Omental fat pad (tissue), 3 donors: ENCODE measurements at regions not wholly inside any gene's neighbourhood (a gene's known extent, or its start where the extent isn't known, plus 50 kb on each side); places are given as distances from the start of the nearest gene placed in this dataset.

ENCODE experiments used
- ATAC-seq: fragments of 150-250 bp; one replicate; pipeline ENCODE4 v1.9.1; 2016; ENCODE audit warnings: mild to moderate bottlenecking, moderate library complexity; ENCODE audit not compliant: low FRiP score
- DNase-seq: peaks from one replicate; pipeline ENCODE4 v3.0.0-alpha.2; 2019; ENCODE audit warnings: low spot score
- TF ChIP-seq, protein P1 (sequence below), 3 donors: fragments of 450-650 bp; IDR thresholded peaks; one replicate each; pipeline ENCODE4 v1.5.1; 2016 to 2017; ENCODE audit warnings: antibody characterized with exemption in 3 of 3, mild to moderate bottlenecking in 3 of 3, moderate library complexity in 2 of 3

DNA sequence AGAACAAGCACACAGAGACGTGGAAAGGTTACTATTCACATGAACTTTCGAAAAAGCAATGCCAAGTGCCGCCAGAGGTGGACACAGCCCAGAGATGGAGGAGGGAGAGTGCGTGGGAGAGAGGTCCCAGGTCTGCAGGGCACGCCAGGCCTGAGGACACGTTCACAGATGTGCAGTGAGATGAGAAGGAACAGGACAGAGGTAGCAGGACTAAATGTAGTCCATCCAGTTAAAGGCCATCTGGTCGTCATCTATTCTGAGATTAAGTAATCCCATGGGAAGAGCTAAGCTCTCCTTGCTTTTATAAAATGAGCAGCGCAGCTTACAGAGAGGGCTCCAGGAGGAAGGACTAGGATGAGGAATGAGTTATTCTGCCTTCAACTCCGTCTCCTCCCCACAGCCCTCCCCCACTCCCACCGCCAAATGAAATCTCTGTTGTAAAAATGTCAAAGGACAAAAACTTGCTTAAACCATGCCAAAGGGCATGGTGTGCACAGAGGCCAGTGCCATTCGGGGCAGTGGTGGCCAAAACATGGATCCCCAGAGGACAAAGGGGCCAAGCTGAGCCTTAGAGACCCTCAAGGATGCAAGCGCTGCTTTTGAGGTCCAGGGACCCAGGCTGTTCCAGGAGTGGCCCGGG, 85.4 kb upstream of the SLC25A33 start:
- no peak for DNase-seq
- TF ChIP-seq, protein P1, sequence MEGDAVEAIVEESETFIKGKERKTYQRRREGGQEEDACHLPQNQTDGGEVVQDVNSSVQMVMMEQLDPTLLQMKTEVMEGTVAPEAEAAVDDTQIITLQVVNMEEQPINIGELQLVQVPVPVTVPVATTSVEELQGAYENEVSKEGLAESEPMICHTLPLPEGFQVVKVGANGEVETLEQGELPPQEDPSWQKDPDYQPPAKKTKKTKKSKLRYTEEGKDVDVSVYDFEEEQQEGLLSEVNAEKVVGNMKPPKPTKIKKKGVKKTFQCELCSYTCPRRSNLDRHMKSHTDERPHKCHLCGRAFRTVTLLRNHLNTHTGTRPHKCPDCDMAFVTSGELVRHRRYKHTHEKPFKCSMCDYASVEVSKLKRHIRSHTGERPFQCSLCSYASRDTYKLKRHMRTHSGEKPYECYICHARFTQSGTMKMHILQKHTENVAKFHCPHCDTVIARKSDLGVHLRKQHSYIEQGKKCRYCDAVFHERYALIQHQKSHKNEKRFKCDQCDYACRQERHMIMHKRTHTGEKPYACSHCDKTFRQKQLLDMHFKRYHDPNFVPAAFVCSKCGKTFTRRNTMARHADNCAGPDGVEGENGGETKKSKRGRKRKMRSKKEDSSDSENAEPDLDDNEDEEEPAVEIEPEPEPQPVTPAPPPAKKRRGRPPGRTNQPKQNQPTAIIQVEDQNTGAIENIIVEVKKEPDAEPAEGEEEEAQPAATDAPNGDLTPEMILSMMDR (IDR thresholded peaks at IDR 0.05) = no peak
- ATAC-seq = no peak

DNA sequence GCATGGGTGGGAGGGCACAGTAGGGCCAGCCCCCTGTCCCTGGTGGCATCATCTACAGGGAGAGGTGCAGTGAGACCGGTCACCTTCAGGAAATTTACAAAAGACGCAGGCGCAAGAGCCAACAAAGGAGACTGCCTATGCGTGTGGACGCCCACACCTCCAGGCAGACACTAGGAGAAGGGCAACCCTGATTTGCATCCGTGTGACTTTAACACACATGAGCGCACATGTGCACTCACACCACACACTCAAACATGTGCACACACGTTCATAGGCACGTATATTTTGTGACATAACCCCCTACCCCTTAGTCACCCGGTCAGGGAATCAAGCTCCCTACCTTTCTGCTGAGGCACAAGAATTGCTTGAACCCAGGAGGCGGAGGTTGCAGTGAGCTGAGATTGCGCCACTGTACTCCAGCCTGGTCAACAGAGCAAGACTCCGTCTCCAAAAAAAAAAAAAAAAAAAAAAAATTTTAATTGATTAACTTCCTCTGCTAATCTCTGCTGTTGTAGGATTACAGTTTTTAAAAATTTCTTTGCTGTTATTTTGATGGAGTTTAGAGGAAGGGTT, 84.7 kb upstream of the SLC25A33 start:
- no peak for DNase-seq

DNA sequence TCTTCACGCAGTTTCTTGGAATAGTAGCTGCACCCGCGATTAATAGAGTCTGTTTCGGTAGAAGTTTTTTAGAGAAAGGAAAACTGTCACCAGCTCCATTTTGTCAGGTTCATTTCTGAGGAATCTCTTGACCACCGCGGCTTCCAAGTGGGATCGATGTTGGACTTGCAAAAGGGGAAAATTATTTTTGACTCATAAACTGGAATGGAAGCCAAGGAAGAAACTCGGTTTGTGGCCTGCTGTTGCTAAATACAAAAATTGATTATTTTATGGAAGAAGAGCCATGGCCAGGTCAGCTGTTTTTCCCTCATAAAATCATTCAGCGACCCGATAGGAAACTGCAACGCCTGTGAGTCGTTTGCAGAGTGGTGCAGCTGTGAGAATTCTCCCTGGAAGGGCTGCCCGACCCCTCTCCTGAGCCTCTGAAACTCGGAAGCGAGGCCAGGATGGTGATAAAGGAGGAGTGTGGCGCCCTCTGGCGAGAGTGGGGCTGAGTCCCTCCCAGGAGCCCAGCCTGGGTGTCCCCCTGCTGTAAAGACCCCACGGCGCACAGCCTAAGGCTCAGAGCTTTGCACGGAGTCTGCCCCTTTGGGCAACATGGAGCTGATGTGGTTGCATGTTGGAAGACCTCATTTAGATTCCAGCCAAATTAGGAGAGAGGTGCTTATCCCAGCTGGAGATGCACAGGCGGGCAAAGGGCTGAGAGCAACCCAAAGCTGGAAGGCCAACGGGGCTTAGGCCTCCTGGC, 83.6 kb upstream of the SLC25A33 start:
- no peak for DNase-seq
- TF ChIP-seq, protein P1 (IDR thresholded peaks at IDR 0.05) = peak in 1 of 3 donors; percentile 22

More for the DNA sequence above, 84.7 kb upstream of the SLC25A33 start:
- TF ChIP-seq, protein P1 (IDR thresholded peaks at IDR 0.05) = no peak
- ATAC-seq = no peak

GRCh38 chr1:9456833-9457232, 82.4 kb upstream of the SLC25A33 start:
- TF ChIP-seq, protein P1 (IDR thresholded peaks at IDR 0.05) = no peak
- ATAC-seq (no peak), DNase-seq (no peak)

More for the DNA sequence above, 83.6 kb upstream of the SLC25A33 start:
- ATAC-seq = peak; percentile 50

GRCh38 chr1:9459816-9460407, 79.4 kb upstream of the SLC25A33 start:
- peak; percentile 35 for ATAC-seq
- no peak for DNase-seq
- TF ChIP-seq, protein P1 (IDR thresholded peaks at IDR 0.05) = no peak

DNA sequence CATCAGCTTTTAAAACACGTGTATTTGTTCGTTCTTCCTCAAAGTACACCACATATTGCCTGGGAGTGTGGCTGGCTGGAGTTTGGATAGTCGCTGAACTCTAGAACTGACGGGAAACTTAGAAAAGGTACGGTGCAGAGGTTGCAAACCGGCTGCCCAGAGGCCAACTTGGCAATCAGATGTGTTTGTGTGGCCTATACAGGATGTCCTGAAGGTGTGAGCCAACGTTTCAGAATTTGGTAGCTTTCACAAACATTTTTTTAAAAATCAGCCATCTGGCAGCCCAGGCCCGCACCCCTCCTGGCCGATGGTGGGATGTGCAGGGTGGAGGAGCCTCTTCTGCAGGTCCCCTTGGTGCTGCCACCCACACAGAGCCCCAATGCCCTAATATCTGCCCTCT, 73.6 kb upstream of the SLC25A33 start:
- no peak for DNase-seq
- peak; percentile 13 for ATAC-seq
- TF ChIP-seq, protein P1 (IDR thresholded peaks at IDR 0.05) = no peak
